GM18873 (cell line): ENCODE measurements at regions not wholly inside any gene's neighbourhood (a gene's known extent, or its start where the extent isn't known, plus 50 kb on each side); places are given as distances from the start of the nearest gene placed in this dataset.
"Not testable (repeated sequence)": the region's sequence is repeated elsewhere in the genome, so short reads cannot be mapped to it uniquely, and the experiment has no call there.

ENCODE experiments used
- ATAC-seq: cut with Tn5 transposase; IDR thresholded peaks from one replicate; pipeline ENCODE4 v1.9.1; 2021; ENCODE audit warnings: mild to moderate bottlenecking, moderate library complexity, moderate number of reproducible peaks; ENCODE audit not compliant: unreplicated experiment, low FRiP score

- no peak for ATAC-seq
Observed at GRCh38 chrX:131219271-131219670, 69.8 kb downstream of the IGSF1 start.

GRCh38 chrX:131217989-131218388 lies 71.1 kb downstream of the IGSF1 start:
- no peak for ATAC-seq

- ATAC-seq, result peak; percentile 87
Observed at GRCh38 chrX:131216828-131217227, 72.3 kb downstream of the IGSF1 start.

GRCh38 chrX:131213400-131213799 lies 75.7 kb downstream of the IGSF1 start:
- ATAC-seq, result no peak

GRCh38 chrX:131202766-131203165 lies 86.3 kb downstream of the IGSF1 start:
- ATAC-seq, result no peak

- no peak for ATAC-seq
Observed at GRCh38 chrX:131201986-131202385, 87.1 kb downstream of the IGSF1 start.

- ATAC-seq, result no peak
Observed at GRCh38 chrX:131199091-131199490, 90.0 kb downstream of the IGSF1 start.

- peak; percentile 60 for ATAC-seq
Observed at GRCh38 chrX:131187206-131187605, 101.9 kb downstream of the IGSF1 start.

- ATAC-seq, result no peak
Observed at GRCh38 chrX:131170148-131170547, 112.0 kb downstream of the ARHGAP36 start.

GRCh38 chrX:131163645-131164044 lies 105.5 kb downstream of the ARHGAP36 start:
- not testable (repeated sequence) for ATAC-seq

GRCh38 chrX:131157656-131158055 lies 99.5 kb downstream of the ARHGAP36 start:
- ATAC-seq, result not testable (repeated sequence)

- ATAC-seq, result no peak
Observed at GRCh38 chrX:131146702-131147101, 88.6 kb downstream of the ARHGAP36 start.
